ENCODE measurements at regions not wholly inside any gene's neighbourhood (a gene's known extent, or its start where the extent isn't known, plus 50 kb on each side); places are given as distances from the start of the nearest gene placed in this dataset.

DNA sequence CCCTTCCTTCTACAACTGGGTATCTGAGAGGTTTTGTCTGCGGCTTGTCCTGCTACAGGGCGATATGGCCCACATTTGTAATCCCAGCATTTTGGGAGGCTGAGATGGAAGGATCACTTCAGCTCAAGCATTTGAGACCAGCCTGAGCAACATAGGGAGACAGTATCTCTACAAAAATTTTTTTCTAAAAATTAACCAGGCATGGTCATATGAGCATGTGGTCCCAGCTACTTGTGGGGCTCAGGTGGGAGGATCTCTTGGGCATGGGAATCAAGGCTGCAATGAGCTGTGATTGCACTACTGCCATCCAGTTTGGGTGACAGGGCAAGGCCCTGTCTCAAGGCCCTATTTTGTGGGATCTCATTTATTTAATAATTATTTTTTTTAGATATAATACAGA lies 420.6 kb upstream of the PABPC4L start:
- no peak for TF ChIP-seq POLR2A (IDR thresholded peaks at IDR 0.05)
- TF ChIP-seq, protein P1, sequence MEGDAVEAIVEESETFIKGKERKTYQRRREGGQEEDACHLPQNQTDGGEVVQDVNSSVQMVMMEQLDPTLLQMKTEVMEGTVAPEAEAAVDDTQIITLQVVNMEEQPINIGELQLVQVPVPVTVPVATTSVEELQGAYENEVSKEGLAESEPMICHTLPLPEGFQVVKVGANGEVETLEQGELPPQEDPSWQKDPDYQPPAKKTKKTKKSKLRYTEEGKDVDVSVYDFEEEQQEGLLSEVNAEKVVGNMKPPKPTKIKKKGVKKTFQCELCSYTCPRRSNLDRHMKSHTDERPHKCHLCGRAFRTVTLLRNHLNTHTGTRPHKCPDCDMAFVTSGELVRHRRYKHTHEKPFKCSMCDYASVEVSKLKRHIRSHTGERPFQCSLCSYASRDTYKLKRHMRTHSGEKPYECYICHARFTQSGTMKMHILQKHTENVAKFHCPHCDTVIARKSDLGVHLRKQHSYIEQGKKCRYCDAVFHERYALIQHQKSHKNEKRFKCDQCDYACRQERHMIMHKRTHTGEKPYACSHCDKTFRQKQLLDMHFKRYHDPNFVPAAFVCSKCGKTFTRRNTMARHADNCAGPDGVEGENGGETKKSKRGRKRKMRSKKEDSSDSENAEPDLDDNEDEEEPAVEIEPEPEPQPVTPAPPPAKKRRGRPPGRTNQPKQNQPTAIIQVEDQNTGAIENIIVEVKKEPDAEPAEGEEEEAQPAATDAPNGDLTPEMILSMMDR (IDR thresholded peaks at IDR 0.05) = no peak
